ENCODE measurements at regions not wholly inside any gene's neighbourhood (a gene's known extent, or its start where the extent isn't known, plus 50 kb on each side); places are given as distances from the start of the nearest gene placed in this dataset.
A peak's percentile ranks its signal among the peaks of the same experiment; 100 is the strongest.

GRCh38 chr3:164452707-164453106, 625.6 kb downstream of the SI start:
- no peaks in the 10 kb centered on the region for H3K36me3 ChIP-seq
- no peak for TF ChIP-seq CTCF (IDR thresholded peaks at IDR 0.05; ENCODE audit: borderline replicate concordance)
- H3K4me3 ChIP-seq, result peak overlapping the region; percentile 50
- intact Hi-C loops (cut with micrococcal nuclease), result no loop called here
- no peaks in the 10 kb centered on the region for H3K4me1 ChIP-seq
- H3K27me3 ChIP-seq (ENCODE audit: low read depth), result no peaks in the 10 kb centered on the region
- DNase-seq, result no peak
- peaks cover 10% of the 10 kb centered on the region for H3K9me3 ChIP-seq (replicated peaks)
- H3K27ac ChIP-seq (replicated peaks), result peak overlapping the region; percentile 70

- H3K27ac ChIP-seq (replicated peaks), result peak overlapping the region; percentile 70
Observed at GRCh38 chr3:164451072-164451910, 627.0 kb downstream of the SI start.

GRCh38 chr3:164450276-164450905, 627.9 kb downstream of the SI start:
- H3K9me3 ChIP-seq (replicated peaks), result peaks cover 14% of the 10 kb centered on the region
- no peak for DNase-seq
- intact Hi-C loops (cut with micrococcal nuclease), result no loop called here
- peak overlapping the region; percentile 70 for H3K27ac ChIP-seq (replicated peaks)
- H3K36me3 ChIP-seq, result no peaks in the 10 kb centered on the region
- H3K4me1 ChIP-seq, result no peaks in the 10 kb centered on the region
- peak overlapping the region; percentile 50 for H3K4me3 ChIP-seq
- H3K27me3 ChIP-seq (ENCODE audit: low read depth), result no peaks in the 10 kb centered on the region
- TF ChIP-seq CTCF (IDR thresholded peaks at IDR 0.05; ENCODE audit: borderline replicate concordance), result no peak

More at GRCh38 chr3:164451072-164451910, 627.0 kb downstream of the SI start:
- intact Hi-C loops (cut with micrococcal nuclease), result no loop called here
- H3K4me3 ChIP-seq, result peak overlapping the region; percentile 50
- no peaks in the 10 kb centered on the region for H3K36me3 ChIP-seq
- no peaks in the 10 kb centered on the region for H3K4me1 ChIP-seq
- peaks cover 14% of the 10 kb centered on the region for H3K9me3 ChIP-seq (replicated peaks)
- DNase-seq, result peak; percentile 22
- H3K27me3 ChIP-seq (ENCODE audit: low read depth), result no peaks in the 10 kb centered on the region
- TF ChIP-seq CTCF (IDR thresholded peaks at IDR 0.05; ENCODE audit: borderline replicate concordance), result no peak

- no peaks in the 10 kb centered on the region for H3K9me3 ChIP-seq (replicated peaks)
- intact Hi-C loops (cut with micrococcal nuclease), result no loop called here
- no peaks in the 10 kb centered on the region for H3K4me1 ChIP-seq
- no peak for TF ChIP-seq CTCF (IDR thresholded peaks at IDR 0.05; ENCODE audit: borderline replicate concordance)
- H3K27me3 ChIP-seq (ENCODE audit: low read depth), result no peaks in the 10 kb centered on the region
- no peak for DNase-seq
- no peak overlapping the region for H3K27ac ChIP-seq (replicated peaks)
- no peak overlapping the region for H3K4me3 ChIP-seq
- no peaks in the 10 kb centered on the region for H3K36me3 ChIP-seq
Observed at GRCh38 chr3:164419220-164419619, 659.1 kb downstream of the SI start.

- TF ChIP-seq CTCF (IDR thresholded peaks at IDR 0.05; ENCODE audit: borderline replicate concordance), result no peak
- no peaks in the 10 kb centered on the region for H3K9me3 ChIP-seq (replicated peaks)
- H3K36me3 ChIP-seq, result no peaks in the 10 kb centered on the region
- no peaks in the 10 kb centered on the region for H3K4me1 ChIP-seq
- no peak for DNase-seq
- H3K27me3 ChIP-seq (ENCODE audit: low read depth), result no peaks in the 10 kb centered on the region
- no peak overlapping the region for H3K4me3 ChIP-seq
- no peak overlapping the region for H3K27ac ChIP-seq (replicated peaks)
- intact Hi-C loops (cut with micrococcal nuclease), result no loop called here
Observed at GRCh38 chr3:164418414-164418813, 659.9 kb downstream of the SI start.
